H9 (cell line): ENCODE measurements at regions not wholly inside any gene's neighbourhood (a gene's known extent, or its start where the extent isn't known, plus 50 kb on each side); places are given as distances from the start of the nearest gene placed in this dataset.

Source experiments
- DNase-seq: peaks from one replicate; pipeline ENCODE4 v3.0.0-alpha.2; 2017
- H2AFZ ChIP-seq: one replicate; pipeline ENCODE4 v1.6.1; 2013; ENCODE audit warnings: mild to moderate bottlenecking, low read length, control low read depth, moderate library complexity
- H2AK5ac ChIP-seq: 2 replicates; pipeline ENCODE4 v1.6.1; 2013; ENCODE audit warnings: low read length, control low read depth, mixed read lengths; ENCODE audit not compliant: insufficient read length
- H2BK120ac ChIP-seq: one replicate; pipeline ENCODE4 v1.6.1; 2013; ENCODE audit warnings: low read depth, mild to moderate bottlenecking, low read length, control low read depth, inconsistent platforms; ENCODE audit not compliant: poor library complexity, severe bottlenecking
- H2BK12ac ChIP-seq: 2 replicates; pipeline ENCODE4 v1.6.1; 2013; ENCODE audit warnings: low read length, control low read depth, mixed read lengths, low read depth; ENCODE audit not compliant: insufficient read length
- H2BK15ac ChIP-seq: 2 replicates; pipeline ENCODE4 v1.6.1; 2013; ENCODE audit warnings: low read depth, low read length, control low read depth
- H2BK20ac ChIP-seq: one replicate; pipeline ENCODE4 v1.6.1; 2013; ENCODE audit warnings: low read depth, mild to moderate bottlenecking, low read length, control low read depth, inconsistent platforms; ENCODE audit not compliant: poor library complexity, severe bottlenecking
- H2BK5ac ChIP-seq: 2 replicates; pipeline ENCODE4 v1.6.1; 2013; ENCODE audit warnings: low read length, control low read depth, mixed read lengths; ENCODE audit not compliant: insufficient read length
- H3K14ac ChIP-seq: 2 replicates; pipeline ENCODE4 v1.6.1; 2013; ENCODE audit warnings: low read length, control low read depth; ENCODE audit not compliant: insufficient read depth
- H3K18ac ChIP-seq: 2 replicates; pipeline ENCODE4 v1.6.1; 2013; ENCODE audit warnings: low read depth, mild to moderate bottlenecking, mixed read lengths, low read length, control low read depth; ENCODE audit not compliant: insufficient read length
- H3K23ac ChIP-seq: 2 replicates; pipeline ENCODE4 v1.6.1; 2013; ENCODE audit warnings: low read length, control low read depth, mixed read lengths, low read depth; ENCODE audit not compliant: insufficient read length
- H3K23me2 ChIP-seq: 2 replicates; pipeline ENCODE4 v1.6.1; 2013; ENCODE audit warnings: low read depth, mild to moderate bottlenecking, mixed read lengths, low read length, control low read depth; ENCODE audit not compliant: insufficient read length, poor library complexity, severe bottlenecking
- H3K27ac ChIP-seq: 2 replicates; pipeline ENCODE4 v1.5.1; 2013; ENCODE audit warnings: low read length, control low read depth, mixed read lengths, low read depth; ENCODE audit not compliant: insufficient read length
- H3K27me3 ChIP-seq: 2 replicates; pipeline ENCODE4 v1.6.1; 2013; ENCODE audit warnings: low read length, control low read depth, inconsistent platforms; ENCODE audit not compliant: insufficient read depth
- H3K4ac ChIP-seq: 2 replicates; pipeline ENCODE4 v1.6.1; 2013; ENCODE audit warnings: low read depth, mild to moderate bottlenecking, control low read depth, inconsistent platforms, low read length, moderate library complexity
- H3K4me1 ChIP-seq: 2 replicates; pipeline ENCODE4 v1.6.1; 2013; ENCODE audit warnings: low read length, control low read depth, inconsistent platforms; ENCODE audit not compliant: insufficient read depth
- H3K4me2 ChIP-seq: 2 replicates; pipeline ENCODE4 v1.6.1; 2013; ENCODE audit warnings: low read length, control low read depth, mixed read lengths; ENCODE audit not compliant: insufficient read length, insufficient read depth
- H3K56ac ChIP-seq: 2 replicates; pipeline ENCODE4 v1.6.1; 2013; ENCODE audit warnings: low read depth, mild to moderate bottlenecking, mixed read lengths, low read length, control low read depth; ENCODE audit not compliant: insufficient read length
- H3K79me1 ChIP-seq: 2 replicates; pipeline ENCODE4 v1.6.1; 2013; ENCODE audit warnings: low read depth, mild to moderate bottlenecking, moderate library complexity, low read length, control low read depth, inconsistent platforms; ENCODE audit not compliant: insufficient read depth, poor library complexity, severe bottlenecking
- H3K79me2 ChIP-seq: 2 replicates; pipeline ENCODE4 v1.6.1; 2013; ENCODE audit warnings: low read length, control low read depth, inconsistent platforms; ENCODE audit not compliant: insufficient read depth
- H3K9ac ChIP-seq: 2 replicates; pipeline ENCODE4 v1.6.1; 2013; ENCODE audit warnings: low read length, control low read depth, mixed read lengths; ENCODE audit not compliant: insufficient read length; ENCODE audit errors: extremely low read depth
- H3K9me3 ChIP-seq: one replicate; pipeline ENCODE4 v1.6.1; 2013; ENCODE audit warnings: low read depth, low read length, inconsistent platforms; ENCODE audit not compliant: control insufficient read depth
- H3T11ph ChIP-seq: one replicate; pipeline ENCODE4 v1.6.1; 2013; ENCODE audit warnings: mild to moderate bottlenecking, low read length, control low read depth, inconsistent platforms
- H4K20me1 ChIP-seq: one replicate; pipeline ENCODE4 v1.6.1; 2013; ENCODE audit not compliant: control insufficient read depth, insufficient read length, insufficient read depth
- H4K5ac ChIP-seq: 2 replicates; pipeline ENCODE4 v1.6.1; 2013; ENCODE audit warnings: low read depth, mild to moderate bottlenecking, mixed read lengths, low read length, control low read depth; ENCODE audit not compliant: insufficient read length
- H4K8ac ChIP-seq: replicated peaks from 2 replicates; pipeline ENCODE4 v1.6.1; 2013; ENCODE audit warnings: low read length, control low read depth, mixed read lengths, low read depth; ENCODE audit not compliant: insufficient read length
- H4K91ac ChIP-seq: 2 replicates; pipeline ENCODE4 v1.6.1; 2013; ENCODE audit warnings: low read depth, mild to moderate bottlenecking, moderate library complexity, mixed read lengths, low read length, control low read depth; ENCODE audit not compliant: insufficient read length
- H3K27ac Mint-ChIP-seq, 3 experiments: 2 replicates in 2 of 3; 3 replicates in 1 of 3; pipeline ENCODE4 v1.8.0; 2020 to 2021; ENCODE audit warnings: mixed read lengths in 3 of 3, mild to moderate bottlenecking in 1 of 3, moderate library complexity in 1 of 3
- H3K27me3 Mint-ChIP-seq: 2 replicates; pipeline ENCODE4 v1.8.0; 2021; ENCODE audit warnings: low read depth, mild to moderate bottlenecking, moderate library complexity, mixed read lengths
- H3K36me3 Mint-ChIP-seq, 3 experiments: 2 replicates in 2 of 3; 3 replicates in 1 of 3; pipeline ENCODE4 v1.8.0; 2020 to 2021; ENCODE audit warnings: low read depth in 3 of 3, mixed read lengths in 3 of 3; ENCODE audit not compliant: insufficient read depth in 1 of 3
- H3K4me1 Mint-ChIP-seq, 2 experiments: 2 replicates each; pipeline ENCODE4 v1.8.0; 2020; ENCODE audit warnings: mixed read lengths in 2 of 2
- H3K4me3 Mint-ChIP-seq, 2 experiments: 2 replicates in 1 of 2; 3 replicates in 1 of 2; pipeline ENCODE4 v1.8.0; 2020 to 2021; ENCODE audit warnings: mild to moderate bottlenecking in 2 of 2, mixed read lengths in 2 of 2, moderate library complexity in 1 of 2
- H3K9me3 Mint-ChIP-seq, 2 experiments: 2 replicates in 1 of 2; 3 replicates in 1 of 2; pipeline ENCODE4 v1.8.0; 2020; ENCODE audit warnings: mild to moderate bottlenecking in 2 of 2, mixed read lengths in 2 of 2, moderate library complexity in 1 of 2
- WGBS: extraction: QIAGEN DNeasy Blood & Tissue Kit; methylation state at CpG from one replicate; pipeline ENCODE4 v1.1.7; 2013; ENCODE audit warnings: missing lambda C conversion rate, low lambda C conversion rate, mixed read lengths; ENCODE audit not compliant: insufficient read length; ENCODE audit errors: extremely low coverage; 5-methylcytosine and 5-hydroxymethylcytosine counted together
- TF ChIP-seq, protein P1 (sequence below): fragments of 200-600 bp; sonication (generic); conservative IDR thresholded peaks from 3 replicates; pipeline ENCODE4 v1.8.0; 2021; ENCODE audit warnings: antibody characterized with exemption, mild to moderate bottlenecking

GRCh38 chr6:126170978-126171382, 168.9 kb upstream of the CENPW start:
- TF ChIP-seq, protein P1, sequence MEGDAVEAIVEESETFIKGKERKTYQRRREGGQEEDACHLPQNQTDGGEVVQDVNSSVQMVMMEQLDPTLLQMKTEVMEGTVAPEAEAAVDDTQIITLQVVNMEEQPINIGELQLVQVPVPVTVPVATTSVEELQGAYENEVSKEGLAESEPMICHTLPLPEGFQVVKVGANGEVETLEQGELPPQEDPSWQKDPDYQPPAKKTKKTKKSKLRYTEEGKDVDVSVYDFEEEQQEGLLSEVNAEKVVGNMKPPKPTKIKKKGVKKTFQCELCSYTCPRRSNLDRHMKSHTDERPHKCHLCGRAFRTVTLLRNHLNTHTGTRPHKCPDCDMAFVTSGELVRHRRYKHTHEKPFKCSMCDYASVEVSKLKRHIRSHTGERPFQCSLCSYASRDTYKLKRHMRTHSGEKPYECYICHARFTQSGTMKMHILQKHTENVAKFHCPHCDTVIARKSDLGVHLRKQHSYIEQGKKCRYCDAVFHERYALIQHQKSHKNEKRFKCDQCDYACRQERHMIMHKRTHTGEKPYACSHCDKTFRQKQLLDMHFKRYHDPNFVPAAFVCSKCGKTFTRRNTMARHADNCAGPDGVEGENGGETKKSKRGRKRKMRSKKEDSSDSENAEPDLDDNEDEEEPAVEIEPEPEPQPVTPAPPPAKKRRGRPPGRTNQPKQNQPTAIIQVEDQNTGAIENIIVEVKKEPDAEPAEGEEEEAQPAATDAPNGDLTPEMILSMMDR = peak; percentile 76

More at GRCh38 chr6:126170978-126171382, 168.9 kb upstream of the CENPW start:
- Histone ChIP-seq H2BK5ac (no peak overlapping the region), H3T11ph (no peak overlapping the region), H2BK15ac (no peak overlapping the region), H3K27me3 (no peaks in the 10 kb centered on the region), H3K4ac (no peak overlapping the region), H2AK5ac (no peak overlapping the region), H3K4me2 (no peak overlapping the region), H3K79me2 (no peaks in the 10 kb centered on the region), H4K91ac (no peak overlapping the region), H3K9me3 (no peaks in the 10 kb centered on the region), H3K56ac (no peak overlapping the region), H3K23me2 (no peaks in the 10 kb centered on the region), H3K18ac (no peak overlapping the region), H3K27ac (no peak overlapping the region), H4K8ac (no peak overlapping the region), H2BK12ac (no peak overlapping the region), H4K20me1 (no peaks in the 10 kb centered on the region), H2BK120ac (no peak overlapping the region), H4K5ac (no peak overlapping the region), H2BK20ac (no peak overlapping the region), H3K14ac (no peak overlapping the region), H3K9ac (no peak overlapping the region), H3K23ac (no peak overlapping the region), H2AFZ (no peak overlapping the region), H3K4me1 (no peaks in the 10 kb centered on the region; the same call in 1 of the 2 replicates), H3K79me1 (no peaks in the 10 kb centered on the region)
- peaks cover 15% of the 10 kb centered on the region in 2 experiments for H3K4me1 Mint-ChIP-seq
- WGBS = no CpG with 5 or more reads among the region's 5 CpGs
- H3K36me3 Mint-ChIP-seq = peaks cover 0 to 3% (median 0%) of the 10 kb centered on the region in 3 experiments; a peak in 1 of 7 replicates
- H3K9me3 Mint-ChIP-seq = no peaks in the 10 kb centered on the region
- no peaks in the 10 kb centered on the region for H3K27me3 Mint-ChIP-seq
- H3K4me3 Mint-ChIP-seq = no peak overlapping the region
- H3K27ac Mint-ChIP-seq = peak overlapping the region in 1 of 3 experiments; percentile 76; a peak in 1 of 7 replicates
- no peak for DNase-seq
